Thyroid gland (tissue), 4 donors: ENCODE measurements at regions not wholly inside any gene's neighbourhood (a gene's known extent, or its start where the extent isn't known, plus 50 kb on each side); places are given as distances from the start of the nearest gene placed in this dataset.

Experiments used
- POLR2A ChIP-seq, 2 donors: fragments of 450-650 bp; IDR thresholded peaks; one replicate each; pipeline ENCODE4 v1.6.1; 2017; ENCODE audit warnings: antibody characterized with exemption in 2 of 2, mild to moderate bottlenecking in 2 of 2, moderate library complexity in 1 of 2
- TF ChIP-seq, protein P1 (sequence below), 6 experiments: fragments of 200-600 bp in 3 of 6; fragments of 450-650 bp in 3 of 6; sonication (generic) in 3 of 6; IDR thresholded peaks; one replicate each; pipeline ENCODE4 v1.5.1; 2016 to 2019; ENCODE audit warnings: antibody characterized with exemption in 6 of 6, mild to moderate bottlenecking in 2 of 6, inconsistent platforms in 1 of 6, moderate library complexity in 1 of 6

DNA sequence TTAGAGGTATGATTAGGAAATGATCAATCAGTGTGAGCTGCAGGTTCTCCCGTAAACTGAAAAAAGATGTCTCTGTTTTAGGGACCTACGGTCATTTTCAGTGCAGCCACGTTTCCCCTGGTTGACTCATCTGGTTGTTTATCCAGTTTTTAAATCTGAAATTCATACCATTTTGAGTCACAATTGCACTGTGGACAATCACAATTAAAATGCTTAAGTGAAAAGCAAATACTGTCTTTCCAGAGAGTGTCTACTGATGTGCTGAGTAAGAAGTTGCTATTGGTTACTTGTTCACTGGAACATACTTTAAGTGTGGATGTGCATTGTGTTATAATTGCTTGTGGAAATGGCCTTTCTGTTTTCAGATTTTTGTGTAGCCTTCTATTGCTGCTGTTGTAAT, 305.1 kb upstream of the SASH1 start:
- no peak for TF ChIP-seq POLR2A (IDR thresholded peaks at IDR 0.05)
- TF ChIP-seq, protein P1, sequence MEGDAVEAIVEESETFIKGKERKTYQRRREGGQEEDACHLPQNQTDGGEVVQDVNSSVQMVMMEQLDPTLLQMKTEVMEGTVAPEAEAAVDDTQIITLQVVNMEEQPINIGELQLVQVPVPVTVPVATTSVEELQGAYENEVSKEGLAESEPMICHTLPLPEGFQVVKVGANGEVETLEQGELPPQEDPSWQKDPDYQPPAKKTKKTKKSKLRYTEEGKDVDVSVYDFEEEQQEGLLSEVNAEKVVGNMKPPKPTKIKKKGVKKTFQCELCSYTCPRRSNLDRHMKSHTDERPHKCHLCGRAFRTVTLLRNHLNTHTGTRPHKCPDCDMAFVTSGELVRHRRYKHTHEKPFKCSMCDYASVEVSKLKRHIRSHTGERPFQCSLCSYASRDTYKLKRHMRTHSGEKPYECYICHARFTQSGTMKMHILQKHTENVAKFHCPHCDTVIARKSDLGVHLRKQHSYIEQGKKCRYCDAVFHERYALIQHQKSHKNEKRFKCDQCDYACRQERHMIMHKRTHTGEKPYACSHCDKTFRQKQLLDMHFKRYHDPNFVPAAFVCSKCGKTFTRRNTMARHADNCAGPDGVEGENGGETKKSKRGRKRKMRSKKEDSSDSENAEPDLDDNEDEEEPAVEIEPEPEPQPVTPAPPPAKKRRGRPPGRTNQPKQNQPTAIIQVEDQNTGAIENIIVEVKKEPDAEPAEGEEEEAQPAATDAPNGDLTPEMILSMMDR (IDR thresholded peaks at IDR 0.05): no peak
